Peyer's patch (tissue), 4 donors: ENCODE measurements at regions not wholly inside any gene's neighbourhood (a gene's known extent, or its start where the extent isn't known, plus 50 kb on each side); places are given as distances from the start of the nearest gene placed in this dataset.

Experiments used
- CTCF ChIP-seq, 6 experiments: fragments of 450-650 bp in 4 of 6; fragments of 200-600 bp in 2 of 6; sonication (generic) in 1 of 6; IDR thresholded peaks; one replicate each; pipeline ENCODE4 v1.5.1; 2017 to 2019; ENCODE audit warnings: antibody characterized with exemption in 6 of 6, mild to moderate bottlenecking in 3 of 6, moderate library complexity in 1 of 6
- POLR2A ChIP-seq, 2 donors: fragments of 450-650 bp; IDR thresholded peaks; one replicate each; pipeline ENCODE4 v1.5.1; 2017; ENCODE audit warnings: antibody characterized with exemption in 2 of 2, mild to moderate bottlenecking in 2 of 2, moderate library complexity in 2 of 2

DNA sequence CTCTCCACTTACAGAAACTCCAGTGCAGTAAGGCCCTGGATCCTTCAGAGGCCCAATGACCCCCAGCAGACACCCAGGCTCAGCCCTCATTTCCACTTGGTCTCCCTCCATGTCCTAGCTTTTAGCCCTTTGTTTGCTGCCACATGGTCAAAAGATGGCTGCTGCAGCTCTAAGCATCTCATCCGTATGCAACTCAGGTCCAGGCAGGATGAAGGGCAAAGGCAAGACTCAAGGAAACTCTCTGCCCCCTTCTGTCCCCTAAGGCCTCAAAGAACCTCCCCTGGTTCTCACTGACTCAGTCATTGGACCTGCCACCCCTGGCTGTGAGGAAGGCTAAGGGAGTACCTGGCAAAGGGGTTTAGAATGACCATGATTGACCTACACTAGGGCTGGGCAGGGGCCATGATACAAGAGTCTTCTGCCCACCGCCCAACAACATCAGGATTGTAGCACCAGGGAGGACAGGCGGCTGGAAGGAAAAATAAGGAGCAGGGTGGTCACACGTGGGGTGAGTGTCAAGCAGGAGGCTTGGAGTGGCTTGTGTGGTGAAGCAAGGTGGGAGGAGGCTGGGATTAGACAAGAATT is 303.8 kb upstream of the ZMIZ1 start:
- TF ChIP-seq CTCF (IDR thresholded peaks at IDR 0.05) (no peak), POLR2A (IDR thresholded peaks at IDR 0.05) (no peak)
